GM23338 (cell line): ENCODE measurements at regions not wholly inside any gene's neighbourhood (a gene's known extent, or its start where the extent isn't known, plus 50 kb on each side); places are given as distances from the start of the nearest gene placed in this dataset.
A peak's percentile ranks its signal among the peaks of the same experiment; 100 is the strongest.

ENCODE experiments used
- ATAC-seq: fragments of 200-7000 bp; cut with Tn5 transposase; 3 replicates; pipeline ENCODE4 v1.9.1; 2020
- DNase-seq: peaks from one replicate; pipeline ENCODE4 v3.0.0-alpha.2; 2015; ENCODE audit warnings: low spot score
- H2AFZ ChIP-seq: fragments of 200-600 bp; sonication (generic); 2 replicates; pipeline ENCODE4 v1.8.0; 2016; ENCODE audit warnings: antibody characterized with exemption, mild to moderate bottlenecking, moderate library complexity
- H3F3A ChIP-seq: fragments of 200-600 bp; sonication (generic); replicated peaks from 2 replicates; pipeline ENCODE4 v1.8.0; 2017; ENCODE audit warnings: antibody characterized with exemption, mixed run types, low read depth
- H3K27ac ChIP-seq: fragments of 200-600 bp; sonication (generic); 2 replicates; pipeline ENCODE4 v1.6.1; 2016; ENCODE audit warnings: low read depth
- H3K27me3 ChIP-seq: fragments of 200-600 bp; sonication (generic); 2 replicates; pipeline ENCODE4 v1.8.0; 2016; ENCODE audit warnings: mild to moderate bottlenecking, mixed run types, moderate library complexity; ENCODE audit not compliant: insufficient read depth
- H3K36me3 ChIP-seq: fragments of 200-600 bp; sonication (generic); 2 replicates; pipeline ENCODE4 v1.8.0; 2016; ENCODE audit warnings: mild to moderate bottlenecking; ENCODE audit not compliant: insufficient read depth
- H3K4me1 ChIP-seq: fragments of 200-600 bp; sonication (generic); 2 replicates; pipeline ENCODE4 v1.8.0; 2016; ENCODE audit warnings: mild to moderate bottlenecking, moderate library complexity; ENCODE audit not compliant: insufficient read depth
- H3K4me2 ChIP-seq: fragments of 200-600 bp; sonication (generic); 2 replicates; pipeline ENCODE4 v1.7.1; 2017; ENCODE audit warnings: mixed run types
- H3K4me3 ChIP-seq: fragments of 200-600 bp; sonication (generic); 2 replicates; pipeline ENCODE4 v1.6.1; 2016; ENCODE audit warnings: mixed run types
- H3K79me2 ChIP-seq: fragments of 200-600 bp; sonication (generic); replicated peaks from 2 replicates; pipeline ENCODE4 v1.8.0; 2017; ENCODE audit warnings: mild to moderate bottlenecking; ENCODE audit not compliant: insufficient read depth
- H3K9me2 ChIP-seq: fragments of 200-600 bp; sonication (generic); 2 replicates; pipeline ENCODE4 v1.8.0; 2017; ENCODE audit not compliant: insufficient read depth
- H4K20me1 ChIP-seq: fragments of 200-600 bp; sonication (generic); replicated peaks from 2 replicates; pipeline ENCODE4 v1.8.0; 2017; ENCODE audit warnings: mild to moderate bottlenecking; ENCODE audit not compliant: insufficient read depth
- H3K27ac Mint-ChIP-seq: 2 replicates; pipeline ENCODE4 v1.8.0; 2020; ENCODE audit warnings: inconsistent platforms, mild to moderate bottlenecking, moderate library complexity, mixed read lengths
- H3K27me3 Mint-ChIP-seq: 3 replicates; pipeline ENCODE4 v1.8.0; 2022; ENCODE audit warnings: low read depth, mild to moderate bottlenecking, moderate library complexity, mixed read lengths, inconsistent platforms; ENCODE audit not compliant: insufficient read depth, poor library complexity
- H3K36me3 Mint-ChIP-seq: 3 replicates; pipeline ENCODE4 v1.8.0; 2021; ENCODE audit warnings: low read depth, mild to moderate bottlenecking, inconsistent platforms, moderate library complexity, mixed read lengths
- H3K4me1 Mint-ChIP-seq: 3 replicates; pipeline ENCODE4 v1.8.0; 2020; ENCODE audit warnings: mild to moderate bottlenecking, inconsistent platforms, mixed read lengths
- H3K4me3 Mint-ChIP-seq: 3 replicates; pipeline ENCODE4 v1.8.0; 2021; ENCODE audit warnings: moderate library complexity, mild to moderate bottlenecking, inconsistent platforms, mixed read lengths
- H3K9me3 Mint-ChIP-seq: 3 replicates; pipeline ENCODE4 v1.8.0; 2020; ENCODE audit warnings: moderate library complexity, mild to moderate bottlenecking, inconsistent platforms, mixed read lengths
- CREB1 ChIP-seq: fragments of 250-450 bp; sonication (Bioruptor Pico); IDR thresholded peaks from 2 replicates; pipeline ENCODE4 v1.5.0; 2020; ENCODE audit warnings: low read depth, mild to moderate bottlenecking, moderate library complexity
- ETS1 ChIP-seq: IDR thresholded peaks from 2 replicates; pipeline ENCODE4 v1.6.1; 2016; ENCODE audit warnings: antibody characterized with exemption
- EZH2 ChIP-seq: fragments of 200-600 bp; sonication (generic); IDR thresholded peaks from one replicate; pipeline ENCODE4 v1.8.0; 2017; ENCODE audit warnings: antibody characterized with exemption, mild to moderate bottlenecking, low read depth; ENCODE audit not compliant: unreplicated experiment
- EZH2phosphoT487 ChIP-seq: fragments of 200-600 bp; sonication (generic); IDR thresholded peaks from one replicate; pipeline ENCODE4 v1.8.1; 2018; ENCODE audit warnings: antibody characterized with exemption; ENCODE audit not compliant: unreplicated experiment
- JUNB ChIP-seq: IDR thresholded peaks from one replicate; pipeline ENCODE4 v1.6.1; 2016; ENCODE audit warnings: antibody characterized with exemption; ENCODE audit not compliant: unreplicated experiment
- NANOG ChIP-seq: IDR thresholded peaks from 2 replicates; pipeline ENCODE4 v1.6.1; 2016; ENCODE audit warnings: antibody characterized with exemption, borderline replicate concordance
- POLR2AphosphoS5 ChIP-seq: IDR thresholded peaks from 2 replicates; pipeline ENCODE4 v1.6.1; 2016; ENCODE audit warnings: antibody characterized with exemption, low read depth
- STAT1 ChIP-seq: IDR thresholded peaks from one replicate; pipeline ENCODE4 v1.6.1; 2016; ENCODE audit warnings: antibody characterized with exemption; ENCODE audit not compliant: unreplicated experiment
- ZNF114 ChIP-seq: fragments of 250-450 bp; sonication (Bioruptor Pico); IDR thresholded peaks from 2 replicates; pipeline ENCODE4 v1.5.0; 2020; ENCODE audit warnings: mild to moderate bottlenecking, moderate library complexity
- ZNF331 ChIP-seq: fragments of 250-450 bp; sonication (Bioruptor Pico); IDR thresholded peaks from 2 replicates; pipeline ENCODE4 v1.5.0; 2020; ENCODE audit warnings: low read depth, mild to moderate bottlenecking, moderate library complexity
- ZNF462 ChIP-seq: fragments of 250-450 bp; sonication (Bioruptor Pico); IDR thresholded peaks from 2 replicates; pipeline ENCODE4 v1.5.0; 2020; ENCODE audit warnings: mild to moderate bottlenecking, moderate library complexity
- TF ChIP-seq, protein P1 (sequence below): IDR thresholded peaks from one replicate; pipeline ENCODE4 v1.6.1; 2018; ENCODE audit warnings: antibody characterized with exemption; ENCODE audit not compliant: unreplicated experiment
- TF ChIP-seq, protein P2 (sequence below), 2 experiments: fragments of 200-600 bp in 1 of 2; sonication (generic) in 1 of 2; conservative IDR thresholded peaks; 2 replicates each; pipeline versions ENCODE4 v1.5.1 to v1.6.1; 2016 to 2017; ENCODE audit warnings: antibody characterized with exemption in 2 of 2, low read depth in 2 of 2, mild to moderate bottlenecking in 2 of 2, moderate library complexity in 1 of 2

DNA sequence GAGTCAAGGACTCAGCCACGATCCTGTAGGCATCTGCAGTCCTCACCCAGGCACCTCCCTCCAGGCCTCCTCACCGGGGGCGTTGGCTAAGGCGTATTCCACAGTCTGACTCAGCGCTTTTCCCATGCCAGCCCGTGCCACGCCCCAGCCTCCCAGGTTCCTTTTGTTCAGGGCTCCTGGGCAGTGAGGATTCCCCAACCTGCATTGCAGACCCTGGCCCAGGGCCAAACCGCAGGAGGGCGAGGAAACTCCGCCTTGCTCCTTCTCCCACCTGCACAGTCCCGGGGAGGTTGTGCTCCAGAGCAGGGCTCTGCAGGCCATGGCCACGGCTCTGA is 202.8 kb upstream of the CST7 start (continued):
- TF ChIP-seq POLR2AphosphoS5, result no peak

DNA sequence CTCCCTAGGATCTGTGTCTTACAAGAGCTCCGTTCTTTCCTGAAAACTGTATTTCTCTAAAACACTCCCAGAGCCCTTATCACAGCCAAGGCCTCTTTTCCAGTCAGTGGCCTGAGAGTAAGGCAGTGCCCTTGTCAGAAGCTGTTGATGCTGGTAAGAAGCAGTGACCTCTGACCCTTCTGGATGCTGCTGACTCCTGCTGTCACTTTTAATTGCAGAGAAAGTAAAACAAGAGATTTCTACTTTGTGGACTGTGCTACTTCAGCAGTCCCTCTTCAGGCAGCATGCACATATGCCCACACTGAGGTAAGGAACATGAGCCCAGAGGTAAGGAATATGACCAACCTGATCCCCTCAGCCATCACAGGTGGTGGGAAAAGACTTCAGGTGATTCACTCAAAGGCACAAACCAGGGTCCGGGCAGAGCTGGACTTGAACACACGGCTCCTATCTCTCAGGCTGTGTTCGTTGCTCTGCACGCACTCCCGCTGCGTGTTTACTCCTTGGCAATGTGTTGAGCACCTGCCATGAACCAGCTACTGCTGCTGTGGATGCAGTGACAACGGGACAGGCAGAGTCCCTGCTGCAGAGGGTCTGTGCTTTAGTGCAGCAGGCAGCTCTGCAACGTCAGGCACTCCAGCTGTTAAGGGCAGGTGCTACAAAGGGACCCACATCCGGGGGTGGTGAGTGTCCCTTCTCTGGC is 201.9 kb upstream of the CST7 start:
- peaks cover 2% of the 10 kb centered on the region for H3K27me3 Mint-ChIP-seq
- peaks cover 29% of the 10 kb centered on the region for H3K4me1 Mint-ChIP-seq
- peak overlapping the region; percentile 66 for H3K27ac Mint-ChIP-seq

More for the DNA sequence above, 201.9 kb upstream of the CST7 start:
- H3K9me2 ChIP-seq, result no peaks in the 10 kb centered on the region
- H3K79me2 ChIP-seq, result no peaks in the 10 kb centered on the region
- DNase-seq, result no peak
- peaks cover 15% of the 10 kb centered on the region; the same call in 1 of the 2 replicates for H3K4me1 ChIP-seq
- H2AFZ ChIP-seq, result no peak overlapping the region
- no peak overlapping the region for H3K4me2 ChIP-seq
- no peaks in the 10 kb centered on the region for H4K20me1 ChIP-seq
- TF ChIP-seq POLR2AphosphoS5 (no peak), JUNB (no peak), ZNF114 (CRISPR knock-in tag) (no peak), EZH2phosphoT487 (no peak), NANOG (no peak), EZH2 (no peak), ZNF331 (CRISPR knock-in tag) (no peak), STAT1 (no peak), CREB1 (no peak), ETS1 (no peak), ZNF462 (CRISPR knock-in tag) (no peak)
- TF ChIP-seq, protein P1, sequence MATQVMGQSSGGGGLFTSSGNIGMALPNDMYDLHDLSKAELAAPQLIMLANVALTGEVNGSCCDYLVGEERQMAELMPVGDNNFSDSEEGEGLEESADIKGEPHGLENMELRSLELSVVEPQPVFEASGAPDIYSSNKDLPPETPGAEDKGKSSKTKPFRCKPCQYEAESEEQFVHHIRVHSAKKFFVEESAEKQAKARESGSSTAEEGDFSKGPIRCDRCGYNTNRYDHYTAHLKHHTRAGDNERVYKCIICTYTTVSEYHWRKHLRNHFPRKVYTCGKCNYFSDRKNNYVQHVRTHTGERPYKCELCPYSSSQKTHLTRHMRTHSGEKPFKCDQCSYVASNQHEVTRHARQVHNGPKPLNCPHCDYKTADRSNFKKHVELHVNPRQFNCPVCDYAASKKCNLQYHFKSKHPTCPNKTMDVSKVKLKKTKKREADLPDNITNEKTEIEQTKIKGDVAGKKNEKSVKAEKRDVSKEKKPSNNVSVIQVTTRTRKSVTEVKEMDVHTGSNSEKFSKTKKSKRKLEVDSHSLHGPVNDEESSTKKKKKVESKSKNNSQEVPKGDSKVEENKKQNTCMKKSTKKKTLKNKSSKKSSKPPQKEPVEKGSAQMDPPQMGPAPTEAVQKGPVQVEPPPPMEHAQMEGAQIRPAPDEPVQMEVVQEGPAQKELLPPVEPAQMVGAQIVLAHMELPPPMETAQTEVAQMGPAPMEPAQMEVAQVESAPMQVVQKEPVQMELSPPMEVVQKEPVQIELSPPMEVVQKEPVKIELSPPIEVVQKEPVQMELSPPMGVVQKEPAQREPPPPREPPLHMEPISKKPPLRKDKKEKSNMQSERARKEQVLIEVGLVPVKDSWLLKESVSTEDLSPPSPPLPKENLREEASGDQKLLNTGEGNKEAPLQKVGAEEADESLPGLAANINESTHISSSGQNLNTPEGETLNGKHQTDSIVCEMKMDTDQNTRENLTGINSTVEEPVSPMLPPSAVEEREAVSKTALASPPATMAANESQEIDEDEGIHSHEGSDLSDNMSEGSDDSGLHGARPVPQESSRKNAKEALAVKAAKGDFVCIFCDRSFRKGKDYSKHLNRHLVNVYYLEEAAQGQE, result no peak
- TF ChIP-seq, protein P2, sequence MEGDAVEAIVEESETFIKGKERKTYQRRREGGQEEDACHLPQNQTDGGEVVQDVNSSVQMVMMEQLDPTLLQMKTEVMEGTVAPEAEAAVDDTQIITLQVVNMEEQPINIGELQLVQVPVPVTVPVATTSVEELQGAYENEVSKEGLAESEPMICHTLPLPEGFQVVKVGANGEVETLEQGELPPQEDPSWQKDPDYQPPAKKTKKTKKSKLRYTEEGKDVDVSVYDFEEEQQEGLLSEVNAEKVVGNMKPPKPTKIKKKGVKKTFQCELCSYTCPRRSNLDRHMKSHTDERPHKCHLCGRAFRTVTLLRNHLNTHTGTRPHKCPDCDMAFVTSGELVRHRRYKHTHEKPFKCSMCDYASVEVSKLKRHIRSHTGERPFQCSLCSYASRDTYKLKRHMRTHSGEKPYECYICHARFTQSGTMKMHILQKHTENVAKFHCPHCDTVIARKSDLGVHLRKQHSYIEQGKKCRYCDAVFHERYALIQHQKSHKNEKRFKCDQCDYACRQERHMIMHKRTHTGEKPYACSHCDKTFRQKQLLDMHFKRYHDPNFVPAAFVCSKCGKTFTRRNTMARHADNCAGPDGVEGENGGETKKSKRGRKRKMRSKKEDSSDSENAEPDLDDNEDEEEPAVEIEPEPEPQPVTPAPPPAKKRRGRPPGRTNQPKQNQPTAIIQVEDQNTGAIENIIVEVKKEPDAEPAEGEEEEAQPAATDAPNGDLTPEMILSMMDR (conservative IDR thresholded peaks at IDR 0.05; ENCODE audit: low read depth in 2 of 2), result no peak
- Mint-ChIP-seq H3K9me3 (no peaks in the 10 kb centered on the region), H3K36me3 (no peaks in the 10 kb centered on the region), H3K4me3 (no peak overlapping the region)
- no peak for ATAC-seq
- H3F3A ChIP-seq, result no peaks in the 10 kb centered on the region
- no peak overlapping the region for H3K27ac ChIP-seq
- no peaks in the 10 kb centered on the region for H3K36me3 ChIP-seq
- H3K4me3 ChIP-seq, result no peak overlapping the region
- H3K27me3 ChIP-seq, result no peaks in the 10 kb centered on the region
